Neural cell (in vitro differentiated cells): ENCODE measurements at regions not wholly inside any gene's neighbourhood (a gene's known extent, or its start where the extent isn't known, plus 50 kb on each side); places are given as distances from the start of the nearest gene placed in this dataset.

ENCODE experiments used
- H2AFZ ChIP-seq: fragments of 200-600, 300-800 bp; sonication (generic), shearing (Covaris generic); 2 replicates; pipeline ENCODE4 v1.6.0; 2014; ENCODE audit warnings: low read depth, mild to moderate bottlenecking, antibody characterized with exemption, low read length, moderate library complexity
- H3F3A ChIP-seq: fragments of 200-600 bp; shearing (Covaris generic); 2 replicates; pipeline ENCODE4 v1.6.1; 2016; ENCODE audit warnings: mild to moderate bottlenecking, moderate library complexity, mixed read lengths, antibody characterized with exemption, low read length; ENCODE audit not compliant: insufficient read depth, poor library complexity, severe bottlenecking
- H3K27ac ChIP-seq: fragments of 200-600, 300-800 bp; sonication (generic), shearing (Covaris generic); 2 replicates; pipeline ENCODE4 v1.5.1; 2014; ENCODE audit warnings: mild to moderate bottlenecking, low read length, moderate library complexity
- H3K27me3 ChIP-seq: fragments of 300-800, 200-600 bp; sonication (generic), shearing (Covaris generic); 2 replicates; pipeline ENCODE4 v1.6.0; 2014; ENCODE audit warnings: mild to moderate bottlenecking, low read depth, low read length, moderate library complexity; ENCODE audit not compliant: insufficient read depth
- H3K36me3 ChIP-seq: fragments of 300-800, 200-600 bp; sonication (generic), shearing (Covaris generic); 2 replicates; pipeline ENCODE4 v1.5.1; 2014; ENCODE audit warnings: mild to moderate bottlenecking, antibody characterized with exemption, low read length, moderate library complexity; ENCODE audit not compliant: insufficient read depth
- H3K4me2 ChIP-seq: fragments of 300-800, 200-600 bp; sonication (generic), shearing (Covaris generic); 2 replicates; pipeline ENCODE4 v1.6.0; 2014; ENCODE audit warnings: mild to moderate bottlenecking, low read length
- H3K4me3 ChIP-seq: fragments of 300-800, 200-600 bp; sonication (generic), shearing (Covaris generic); 2 replicates; pipeline ENCODE4 v1.5.1; 2014; ENCODE audit warnings: mild to moderate bottlenecking, low read length, moderate library complexity
- H3K79me2 ChIP-seq: fragments of 200-600 bp; shearing (Covaris generic); replicated peaks from 2 replicates; pipeline ENCODE4 v1.6.0; 2014; ENCODE audit warnings: mild to moderate bottlenecking, low read length, moderate library complexity; ENCODE audit not compliant: insufficient read depth
- H3K9ac ChIP-seq: fragments of 300-800, 200-600 bp; sonication (generic), shearing (Covaris generic); 2 replicates; pipeline ENCODE4 v1.6.1; 2016; ENCODE audit warnings: mild to moderate bottlenecking, low read length, mixed read lengths
- H3K9me2 ChIP-seq: fragments of 200-600 bp; shearing (Covaris generic); 2 replicates; pipeline ENCODE4 v1.6.1; 2016; ENCODE audit warnings: mild to moderate bottlenecking, low read length, mixed read lengths; ENCODE audit not compliant: insufficient read depth
- H3K9me3 ChIP-seq: fragments of 200-600, 300-800 bp; sonication (generic), shearing (Covaris generic); 2 replicates; pipeline ENCODE4 v1.6.1; 2016; ENCODE audit warnings: mild to moderate bottlenecking, mixed run types, low read length, moderate library complexity, mixed read lengths
- H4K20me1 ChIP-seq: fragments of 200-600 bp; shearing (Covaris generic); 2 replicates; pipeline ENCODE4 v1.6.1; 2016; ENCODE audit warnings: mild to moderate bottlenecking, mixed run types; ENCODE audit not compliant: insufficient read depth
- EP300 ChIP-seq: fragments of 450-650 bp; conservative IDR thresholded peaks from 2 replicates; pipeline ENCODE4 v1.6.1; 2014; ENCODE audit warnings: antibody characterized with exemption, mild to moderate bottlenecking, moderate library complexity; ENCODE audit not compliant: poor library complexity, severe bottlenecking
- EZH2 ChIP-seq: fragments of 200-600, 300-800 bp; shearing (Covaris generic), sonication (generic); IDR thresholded peaks from 2 replicates; pipeline ENCODE4 v1.6.1; 2014; ENCODE audit warnings: antibody characterized with exemption, low read length, borderline replicate concordance, mild to moderate bottlenecking; ENCODE audit not compliant: insufficient read depth, poor library complexity, severe bottlenecking
- MXI1 ChIP-seq: fragments of 450-650 bp; conservative IDR thresholded peaks from 2 replicates; pipeline ENCODE4 v1.6.1; 2014; ENCODE audit warnings: antibody characterized with exemption, mild to moderate bottlenecking; ENCODE audit not compliant: poor library complexity, severe bottlenecking
- POLR2AphosphoS5 ChIP-seq: IDR thresholded peaks from 2 replicates; pipeline ENCODE4 v1.6.1; 2012
- RAD21 ChIP-seq: fragments of 450-650 bp; conservative IDR thresholded peaks from 2 replicates; pipeline ENCODE4 v1.6.1; 2014; ENCODE audit warnings: antibody characterized with exemption, mild to moderate bottlenecking, moderate library complexity
- SMC3 ChIP-seq: fragments of 450-650 bp; conservative IDR thresholded peaks from 2 replicates; pipeline ENCODE4 v1.6.1; 2014; ENCODE audit warnings: antibody characterized with exemption, mild to moderate bottlenecking, moderate library complexity; ENCODE audit not compliant: poor library complexity
- TAF1 ChIP-seq: IDR thresholded peaks from 2 replicates; pipeline ENCODE4 v1.6.1; 2012; ENCODE audit warnings: low read depth
- TF ChIP-seq, protein P1 (sequence below): IDR thresholded peaks from 2 replicates; pipeline ENCODE4 v1.6.1; 2012; ENCODE audit warnings: borderline replicate concordance
- TF ChIP-seq, protein P2 (sequence below): fragments of 450-650 bp; IDR thresholded peaks from 2 replicates; pipeline ENCODE4 v1.5.1; 2014; ENCODE audit warnings: antibody characterized with exemption, mild to moderate bottlenecking, moderate library complexity; ENCODE audit not compliant: poor library complexity, severe bottlenecking

DNA sequence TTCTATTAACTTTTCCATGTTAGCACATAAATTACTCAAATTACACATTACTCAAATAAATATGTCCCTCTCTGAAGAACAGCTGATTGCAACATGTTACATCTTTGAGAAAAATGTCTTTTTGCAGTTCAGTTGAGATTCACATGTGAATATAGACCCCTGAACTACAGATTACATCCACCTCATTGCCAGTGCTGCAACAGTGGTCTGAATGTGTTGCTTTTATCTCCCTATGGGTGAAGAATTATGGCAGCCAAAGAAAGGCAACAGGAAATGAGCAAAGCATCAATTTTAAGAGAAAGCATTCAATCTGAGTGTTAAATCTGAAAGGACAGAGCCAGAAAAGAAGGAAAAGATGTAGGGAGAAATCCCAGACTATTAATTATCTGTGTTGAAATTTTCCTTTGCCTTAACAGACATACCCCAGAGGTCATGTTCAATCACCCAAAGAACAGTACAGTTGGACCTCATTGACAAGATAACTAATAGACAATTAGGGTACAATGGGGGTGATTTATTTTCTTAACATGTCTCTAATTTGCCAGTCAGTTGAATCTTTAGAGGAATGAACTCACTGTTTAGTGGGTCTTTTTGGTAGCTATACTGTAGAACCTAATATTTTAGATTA is 620.2 kb downstream of the CPS1 start:
- no peaks in the 10 kb centered on the region for H3K79me2 ChIP-seq
- TF ChIP-seq EZH2 (no peak), RAD21 (no peak), POLR2AphosphoS5 (no peak), TAF1 (no peak), EP300 (no peak), MXI1 (no peak), SMC3 (no peak)
- TF ChIP-seq, protein P1, sequence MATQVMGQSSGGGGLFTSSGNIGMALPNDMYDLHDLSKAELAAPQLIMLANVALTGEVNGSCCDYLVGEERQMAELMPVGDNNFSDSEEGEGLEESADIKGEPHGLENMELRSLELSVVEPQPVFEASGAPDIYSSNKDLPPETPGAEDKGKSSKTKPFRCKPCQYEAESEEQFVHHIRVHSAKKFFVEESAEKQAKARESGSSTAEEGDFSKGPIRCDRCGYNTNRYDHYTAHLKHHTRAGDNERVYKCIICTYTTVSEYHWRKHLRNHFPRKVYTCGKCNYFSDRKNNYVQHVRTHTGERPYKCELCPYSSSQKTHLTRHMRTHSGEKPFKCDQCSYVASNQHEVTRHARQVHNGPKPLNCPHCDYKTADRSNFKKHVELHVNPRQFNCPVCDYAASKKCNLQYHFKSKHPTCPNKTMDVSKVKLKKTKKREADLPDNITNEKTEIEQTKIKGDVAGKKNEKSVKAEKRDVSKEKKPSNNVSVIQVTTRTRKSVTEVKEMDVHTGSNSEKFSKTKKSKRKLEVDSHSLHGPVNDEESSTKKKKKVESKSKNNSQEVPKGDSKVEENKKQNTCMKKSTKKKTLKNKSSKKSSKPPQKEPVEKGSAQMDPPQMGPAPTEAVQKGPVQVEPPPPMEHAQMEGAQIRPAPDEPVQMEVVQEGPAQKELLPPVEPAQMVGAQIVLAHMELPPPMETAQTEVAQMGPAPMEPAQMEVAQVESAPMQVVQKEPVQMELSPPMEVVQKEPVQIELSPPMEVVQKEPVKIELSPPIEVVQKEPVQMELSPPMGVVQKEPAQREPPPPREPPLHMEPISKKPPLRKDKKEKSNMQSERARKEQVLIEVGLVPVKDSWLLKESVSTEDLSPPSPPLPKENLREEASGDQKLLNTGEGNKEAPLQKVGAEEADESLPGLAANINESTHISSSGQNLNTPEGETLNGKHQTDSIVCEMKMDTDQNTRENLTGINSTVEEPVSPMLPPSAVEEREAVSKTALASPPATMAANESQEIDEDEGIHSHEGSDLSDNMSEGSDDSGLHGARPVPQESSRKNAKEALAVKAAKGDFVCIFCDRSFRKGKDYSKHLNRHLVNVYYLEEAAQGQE, result no peak
- TF ChIP-seq, protein P2, sequence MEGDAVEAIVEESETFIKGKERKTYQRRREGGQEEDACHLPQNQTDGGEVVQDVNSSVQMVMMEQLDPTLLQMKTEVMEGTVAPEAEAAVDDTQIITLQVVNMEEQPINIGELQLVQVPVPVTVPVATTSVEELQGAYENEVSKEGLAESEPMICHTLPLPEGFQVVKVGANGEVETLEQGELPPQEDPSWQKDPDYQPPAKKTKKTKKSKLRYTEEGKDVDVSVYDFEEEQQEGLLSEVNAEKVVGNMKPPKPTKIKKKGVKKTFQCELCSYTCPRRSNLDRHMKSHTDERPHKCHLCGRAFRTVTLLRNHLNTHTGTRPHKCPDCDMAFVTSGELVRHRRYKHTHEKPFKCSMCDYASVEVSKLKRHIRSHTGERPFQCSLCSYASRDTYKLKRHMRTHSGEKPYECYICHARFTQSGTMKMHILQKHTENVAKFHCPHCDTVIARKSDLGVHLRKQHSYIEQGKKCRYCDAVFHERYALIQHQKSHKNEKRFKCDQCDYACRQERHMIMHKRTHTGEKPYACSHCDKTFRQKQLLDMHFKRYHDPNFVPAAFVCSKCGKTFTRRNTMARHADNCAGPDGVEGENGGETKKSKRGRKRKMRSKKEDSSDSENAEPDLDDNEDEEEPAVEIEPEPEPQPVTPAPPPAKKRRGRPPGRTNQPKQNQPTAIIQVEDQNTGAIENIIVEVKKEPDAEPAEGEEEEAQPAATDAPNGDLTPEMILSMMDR, result no peak
- no peaks in the 10 kb centered on the region for H3K27me3 ChIP-seq

DNA sequence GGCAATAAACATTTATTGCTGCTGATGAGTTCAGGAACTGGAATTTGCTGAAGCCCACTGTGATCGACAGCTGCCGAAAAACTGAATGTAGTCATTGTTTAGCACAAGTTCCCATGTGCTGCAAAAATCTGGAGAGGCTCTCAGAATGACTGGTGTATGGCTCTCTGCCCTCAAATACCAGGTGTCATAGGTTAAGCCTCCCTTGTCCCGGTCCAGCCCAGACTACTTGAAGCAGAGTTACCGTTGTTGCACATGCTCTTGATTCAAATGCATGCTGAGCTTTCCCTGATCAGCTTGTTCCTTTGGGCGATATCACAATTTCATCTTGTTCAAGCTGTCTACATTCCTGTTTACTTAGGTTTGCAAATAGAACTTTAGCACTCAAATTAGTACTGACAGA is 625.2 kb downstream of the CPS1 start:
- H3K9ac ChIP-seq, result no peak overlapping the region

More for the DNA sequence above, 620.2 kb downstream of the CPS1 start:
- Histone ChIP-seq H3K9me2 (no peaks in the 10 kb centered on the region), H3K36me3 (no peaks in the 10 kb centered on the region), H3K9me3 (no peaks in the 10 kb centered on the region), H3K9ac (no peak overlapping the region), H3K27ac (no peak overlapping the region), H3F3A (no peaks in the 10 kb centered on the region), H3K4me3 (no peak overlapping the region), H2AFZ (no peak overlapping the region), H4K20me1 (no peaks in the 10 kb centered on the region), H3K4me2 (no peak overlapping the region)

More for the DNA sequence above, 625.2 kb downstream of the CPS1 start:
- no peak overlapping the region for H3K4me3 ChIP-seq
- H2AFZ ChIP-seq, result no peak overlapping the region
- no peak overlapping the region for H3K4me2 ChIP-seq
- H3K36me3 ChIP-seq, result no peaks in the 10 kb centered on the region
- TF ChIP-seq, protein P2, result no peak
- TF ChIP-seq, protein P1, result no peak
- TF ChIP-seq RAD21 (no peak), MXI1 (no peak), POLR2AphosphoS5 (no peak), SMC3 (no peak), TAF1 (no peak), EZH2 (no peak), EP300 (no peak)
- H3K27ac ChIP-seq, result no peak overlapping the region
- H3K27me3 ChIP-seq, result no peaks in the 10 kb centered on the region
- H4K20me1 ChIP-seq, result no peaks in the 10 kb centered on the region
- no peaks in the 10 kb centered on the region for H3K9me3 ChIP-seq
- no peaks in the 10 kb centered on the region for H3K79me2 ChIP-seq
- no peaks in the 10 kb centered on the region for H3F3A ChIP-seq
- H3K9me2 ChIP-seq, result no peaks in the 10 kb centered on the region
